WTC11 (cell line): ENCODE measurements at regions not wholly inside any gene's neighbourhood (a gene's known extent, or its start where the extent isn't known, plus 50 kb on each side); places are given as distances from the start of the nearest gene placed in this dataset.

ENCODE experiments used
- CBFB ChIP-seq: sonication (generic); formaldehyde crosslinking; IDR thresholded peaks from 2 replicates; pipeline ENCODE4 v1.8.1; 2022; ENCODE audit warnings: mild to moderate bottlenecking, low read depth, missing genetic modification reagents
- ESRRA ChIP-seq: sonication (generic); formaldehyde crosslinking; IDR thresholded peaks from 2 replicates; pipeline ENCODE4 v1.8.1; 2022; ENCODE audit warnings: mild to moderate bottlenecking, missing genetic modification reagents, borderline replicate concordance
- ETV6 ChIP-seq: sonication (generic); formaldehyde crosslinking; IDR thresholded peaks from 2 replicates; pipeline ENCODE4 v1.8.1; 2022; ENCODE audit warnings: mild to moderate bottlenecking, missing genetic modification reagents
- JUN ChIP-seq: sonication (generic); formaldehyde crosslinking; IDR thresholded peaks from 2 replicates; pipeline ENCODE4 v1.8.0; 2023; ENCODE audit warnings: mild to moderate bottlenecking, missing genetic modification reagents
- KAT7 ChIP-seq: sonication (generic); formaldehyde crosslinking; IDR thresholded peaks from 2 replicates; pipeline ENCODE4 v1.8.1; 2023; ENCODE audit warnings: missing genetic modification reagents, mild to moderate bottlenecking, borderline replicate concordance
- NR2C2 ChIP-seq: sonication (generic); formaldehyde crosslinking; IDR thresholded peaks from 2 replicates; pipeline ENCODE4 v1.8.0; 2022; ENCODE audit warnings: mild to moderate bottlenecking, missing genetic modification reagents
- SP1 ChIP-seq: sonication (generic); formaldehyde crosslinking; conservative IDR thresholded peaks from 2 replicates; pipeline ENCODE4 v1.8.1; 2022; ENCODE audit warnings: missing genetic modification reagents
- ZNF138 ChIP-seq: sonication (generic); formaldehyde crosslinking; conservative IDR thresholded peaks from 2 replicates; pipeline ENCODE4 v1.8.1; 2022; ENCODE audit warnings: mild to moderate bottlenecking, moderate library complexity, missing genetic modification reagents
- TF ChIP-seq, protein P1 (sequence below): fragments of 200-600 bp; IDR thresholded peaks from 2 replicates; pipeline ENCODE4 v1.8.0; 2022; ENCODE audit warnings: antibody characterized with exemption
- TF ChIP-seq, protein P2 (sequence below): fragments of 250-450 bp; sonication (Bioruptor Pico); IDR thresholded peaks from 2 replicates; pipeline ENCODE4 v1.9.0; 2021; ENCODE audit warnings: mild to moderate bottlenecking
- TF ChIP-seq, protein P3 (sequence below): sonication (generic); formaldehyde crosslinking; IDR thresholded peaks from 2 replicates; pipeline ENCODE4 v1.8.1; 2022; ENCODE audit warnings: low read depth, mild to moderate bottlenecking, moderate library complexity, missing genetic modification reagents, borderline replicate concordance
- TF ChIP-seq, protein P4 (sequence below): sonication (generic); formaldehyde crosslinking; IDR thresholded peaks from 2 replicates; pipeline ENCODE4 v1.8.1; 2023; ENCODE audit warnings: mild to moderate bottlenecking, missing genetic modification reagents

GRCh38 chr2:239543702-239544101 is 142.9 kb upstream of the HDAC4 start:
- TF ChIP-seq, protein P1, sequence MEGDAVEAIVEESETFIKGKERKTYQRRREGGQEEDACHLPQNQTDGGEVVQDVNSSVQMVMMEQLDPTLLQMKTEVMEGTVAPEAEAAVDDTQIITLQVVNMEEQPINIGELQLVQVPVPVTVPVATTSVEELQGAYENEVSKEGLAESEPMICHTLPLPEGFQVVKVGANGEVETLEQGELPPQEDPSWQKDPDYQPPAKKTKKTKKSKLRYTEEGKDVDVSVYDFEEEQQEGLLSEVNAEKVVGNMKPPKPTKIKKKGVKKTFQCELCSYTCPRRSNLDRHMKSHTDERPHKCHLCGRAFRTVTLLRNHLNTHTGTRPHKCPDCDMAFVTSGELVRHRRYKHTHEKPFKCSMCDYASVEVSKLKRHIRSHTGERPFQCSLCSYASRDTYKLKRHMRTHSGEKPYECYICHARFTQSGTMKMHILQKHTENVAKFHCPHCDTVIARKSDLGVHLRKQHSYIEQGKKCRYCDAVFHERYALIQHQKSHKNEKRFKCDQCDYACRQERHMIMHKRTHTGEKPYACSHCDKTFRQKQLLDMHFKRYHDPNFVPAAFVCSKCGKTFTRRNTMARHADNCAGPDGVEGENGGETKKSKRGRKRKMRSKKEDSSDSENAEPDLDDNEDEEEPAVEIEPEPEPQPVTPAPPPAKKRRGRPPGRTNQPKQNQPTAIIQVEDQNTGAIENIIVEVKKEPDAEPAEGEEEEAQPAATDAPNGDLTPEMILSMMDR = no peak
- TF ChIP-seq JUN (no peak), KAT7 (no peak), ESRRA (CRISPR knock-in tag) (no peak), SP1 (CRISPR knock-in tag) (no peak), ZNF138 (no peak), CBFB (CRISPR knock-in tag) (no peak), ETV6 (CRISPR knock-in tag) (no peak), NR2C2 (CRISPR knock-in tag) (no peak)
- TF ChIP-seq, protein P2, sequence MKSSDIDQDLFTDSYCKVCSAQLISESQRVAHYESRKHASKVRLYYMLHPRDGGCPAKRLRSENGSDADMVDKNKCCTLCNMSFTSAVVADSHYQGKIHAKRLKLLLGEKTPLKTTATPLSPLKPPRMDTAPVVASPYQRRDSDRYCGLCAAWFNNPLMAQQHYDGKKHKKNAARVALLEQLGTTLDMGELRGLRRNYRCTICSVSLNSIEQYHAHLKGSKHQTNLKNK = no peak
- TF ChIP-seq, protein P3, sequence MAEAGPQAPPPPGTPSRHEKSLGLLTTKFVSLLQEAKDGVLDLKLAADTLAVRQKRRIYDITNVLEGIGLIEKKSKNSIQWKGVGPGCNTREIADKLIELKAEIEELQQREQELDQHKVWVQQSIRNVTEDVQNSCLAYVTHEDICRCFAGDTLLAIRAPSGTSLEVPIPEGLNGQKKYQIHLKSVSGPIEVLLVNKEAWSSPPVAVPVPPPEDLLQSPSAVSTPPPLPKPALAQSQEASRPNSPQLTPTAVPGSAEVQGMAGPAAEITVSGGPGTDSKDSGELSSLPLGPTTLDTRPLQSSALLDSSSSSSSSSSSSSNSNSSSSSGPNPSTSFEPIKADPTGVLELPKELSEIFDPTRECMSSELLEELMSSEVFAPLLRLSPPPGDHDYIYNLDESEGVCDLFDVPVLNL (CRISPR knock-in tag) = no peak
- TF ChIP-seq, protein P4, sequence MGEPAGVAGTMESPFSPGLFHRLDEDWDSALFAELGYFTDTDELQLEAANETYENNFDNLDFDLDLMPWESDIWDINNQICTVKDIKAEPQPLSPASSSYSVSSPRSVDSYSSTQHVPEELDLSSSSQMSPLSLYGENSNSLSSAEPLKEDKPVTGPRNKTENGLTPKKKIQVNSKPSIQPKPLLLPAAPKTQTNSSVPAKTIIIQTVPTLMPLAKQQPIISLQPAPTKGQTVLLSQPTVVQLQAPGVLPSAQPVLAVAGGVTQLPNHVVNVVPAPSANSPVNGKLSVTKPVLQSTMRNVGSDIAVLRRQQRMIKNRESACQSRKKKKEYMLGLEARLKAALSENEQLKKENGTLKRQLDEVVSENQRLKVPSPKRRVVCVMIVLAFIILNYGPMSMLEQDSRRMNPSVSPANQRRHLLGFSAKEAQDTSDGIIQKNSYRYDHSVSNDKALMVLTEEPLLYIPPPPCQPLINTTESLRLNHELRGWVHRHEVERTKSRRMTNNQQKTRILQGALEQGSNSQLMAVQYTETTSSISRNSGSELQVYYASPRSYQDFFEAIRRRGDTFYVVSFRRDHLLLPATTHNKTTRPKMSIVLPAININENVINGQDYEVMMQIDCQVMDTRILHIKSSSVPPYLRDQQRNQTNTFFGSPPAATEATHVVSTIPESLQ (CRISPR knock-in tag) = no peak
